ENCODE measurements at regions not wholly inside any gene's neighbourhood (a gene's known extent, or its start where the extent isn't known, plus 50 kb on each side); places are given as distances from the start of the nearest gene placed in this dataset.
"Not testable (repeated sequence)": the region's sequence is repeated elsewhere in the genome, so short reads cannot be mapped to it uniquely, and the experiment has no call there.

DNA sequence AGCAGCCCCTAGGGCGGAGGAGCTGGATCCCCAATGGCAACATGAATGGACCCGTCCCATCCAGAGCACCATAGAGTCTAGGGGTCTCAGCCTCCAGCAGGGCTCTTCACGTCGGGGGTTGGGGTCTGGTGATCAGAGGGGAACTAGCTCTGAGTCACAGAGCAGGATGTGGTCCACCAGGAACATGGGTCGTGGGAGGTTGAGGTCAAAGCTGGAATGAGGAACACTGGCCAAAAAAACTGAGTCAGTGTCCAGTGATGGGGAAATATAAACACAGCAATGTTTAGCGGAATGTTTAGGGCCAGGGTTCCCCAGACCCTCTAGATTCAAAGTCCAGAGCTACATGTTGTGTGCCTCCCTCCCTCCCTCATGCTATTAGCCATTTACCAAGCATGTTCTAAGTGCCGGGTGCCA is 79.1 kb upstream of the C16orf82 start:
- Histone ChIP-seq H2AFZ (ENCODE audit: control insufficient read depth, low read length) (no peak overlapping the region), H3K9ac (ENCODE audit: control insufficient read depth, extremely low read depth, insufficient read depth, low read length) (no peak overlapping the region), H3K4me2 (ENCODE audit: control insufficient read depth, extremely low read depth, insufficient read depth, low read depth, low read length) (no peak overlapping the region), H4K20me1 (ENCODE audit: control insufficient read depth, extremely low read depth, insufficient read depth, low read length) (no peaks in the 10 kb centered on the region), H3K79me2 (ENCODE audit: control insufficient read depth, insufficient read depth, low read length) (no peaks in the 10 kb centered on the region), H3K9me3 (ENCODE audit: control insufficient read depth, low read depth, low read length) (peaks cover 2% of the 10 kb centered on the region), H3K9me1 (ENCODE audit: control insufficient read depth, extremely low read depth, insufficient read depth, low read length) (no peaks in the 10 kb centered on the region), H3K4me1 (ENCODE audit: control insufficient read depth, extremely low read depth, insufficient read depth, low read length) (no peaks in the 10 kb centered on the region), H3K36me3 (ENCODE audit: control insufficient read depth in 2 of 2, extremely low read depth in 1 of 2, insufficient read depth in 2 of 2, low read length in 2 of 2) (no peaks in the 10 kb centered on the region), H3K27me3 (ENCODE audit: control insufficient read depth, extremely low read depth, insufficient read depth, low read length) (no peaks in the 10 kb centered on the region), H3K4me3 (ENCODE audit: control insufficient read depth in 2 of 3, extremely low read depth in 1 of 3, insufficient read depth in 2 of 3, low read depth in 1 of 3, low read length in 3 of 3) (no peak overlapping the region), H3K27ac (ENCODE audit: control insufficient read depth, insufficient read depth, low read length) (no peak overlapping the region)
- FAIRE-seq (no peak), DNase-seq (ENCODE audit: low read depth, low spot score) (no peak)
- dilution Hi-C loops (cut with MboI; ENCODE audit: extremely low pct_ligation_motif_present, low sequenced_read_pairs): no loop called here
- no peak for TF ChIP-seq EZH2 (IDR thresholded peaks at IDR 0.05; ENCODE audit: low read length)
- TF ChIP-seq, protein P1, sequence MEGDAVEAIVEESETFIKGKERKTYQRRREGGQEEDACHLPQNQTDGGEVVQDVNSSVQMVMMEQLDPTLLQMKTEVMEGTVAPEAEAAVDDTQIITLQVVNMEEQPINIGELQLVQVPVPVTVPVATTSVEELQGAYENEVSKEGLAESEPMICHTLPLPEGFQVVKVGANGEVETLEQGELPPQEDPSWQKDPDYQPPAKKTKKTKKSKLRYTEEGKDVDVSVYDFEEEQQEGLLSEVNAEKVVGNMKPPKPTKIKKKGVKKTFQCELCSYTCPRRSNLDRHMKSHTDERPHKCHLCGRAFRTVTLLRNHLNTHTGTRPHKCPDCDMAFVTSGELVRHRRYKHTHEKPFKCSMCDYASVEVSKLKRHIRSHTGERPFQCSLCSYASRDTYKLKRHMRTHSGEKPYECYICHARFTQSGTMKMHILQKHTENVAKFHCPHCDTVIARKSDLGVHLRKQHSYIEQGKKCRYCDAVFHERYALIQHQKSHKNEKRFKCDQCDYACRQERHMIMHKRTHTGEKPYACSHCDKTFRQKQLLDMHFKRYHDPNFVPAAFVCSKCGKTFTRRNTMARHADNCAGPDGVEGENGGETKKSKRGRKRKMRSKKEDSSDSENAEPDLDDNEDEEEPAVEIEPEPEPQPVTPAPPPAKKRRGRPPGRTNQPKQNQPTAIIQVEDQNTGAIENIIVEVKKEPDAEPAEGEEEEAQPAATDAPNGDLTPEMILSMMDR (optimal IDR thresholded peaks at IDR 0.05 in 1 of 3, IDR thresholded peaks at IDR 0.05 in 1 of 3, conservative IDR thresholded peaks at IDR 0.05 in 1 of 3; ENCODE audit: extremely low read depth in 1 of 3, insufficient read depth in 2 of 3, low read length in 3 of 3): no peak

DNA sequence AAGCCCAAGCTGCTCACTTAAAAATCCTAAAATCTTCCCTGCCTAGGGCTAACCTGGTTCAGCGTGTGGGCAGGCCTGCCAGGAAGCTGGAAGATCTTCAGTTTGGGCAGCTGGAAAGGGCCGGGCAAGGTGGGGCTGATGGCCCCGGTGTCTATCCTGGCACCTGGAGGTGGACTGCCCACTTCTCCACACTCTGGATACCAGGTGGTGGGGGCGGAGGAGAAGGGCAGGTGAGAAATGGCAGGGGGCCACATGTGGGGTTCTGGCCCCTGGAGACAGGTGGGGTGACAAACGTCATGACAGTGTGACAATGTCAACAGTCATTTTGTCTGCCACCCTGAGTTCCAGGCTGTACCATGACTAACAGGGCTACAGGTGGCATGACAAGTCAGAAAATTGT is 78.5 kb upstream of the C16orf82 start:
- dilution Hi-C loops (cut with MboI; ENCODE audit: extremely low pct_ligation_motif_present, low sequenced_read_pairs): no loop called here
- no peaks in the 10 kb centered on the region for H3K27me3 ChIP-seq (ENCODE audit: control insufficient read depth, extremely low read depth, insufficient read depth, low read length)
- H3K4me3 ChIP-seq (ENCODE audit: control insufficient read depth in 2 of 3, extremely low read depth in 1 of 3, insufficient read depth in 2 of 3, low read depth in 1 of 3, low read length in 3 of 3): no peak overlapping the region
- peaks cover 2% of the 10 kb centered on the region for H3K9me3 ChIP-seq (ENCODE audit: control insufficient read depth, low read depth, low read length)
- H3K4me1 ChIP-seq (ENCODE audit: control insufficient read depth, extremely low read depth, insufficient read depth, low read length): no peaks in the 10 kb centered on the region
- no peak for TF ChIP-seq EZH2 (IDR thresholded peaks at IDR 0.05; ENCODE audit: low read length)
- TF ChIP-seq, protein P1 (optimal IDR thresholded peaks at IDR 0.05 in 1 of 3, IDR thresholded peaks at IDR 0.05 in 1 of 3, conservative IDR thresholded peaks at IDR 0.05 in 1 of 3; ENCODE audit: extremely low read depth in 1 of 3, insufficient read depth in 2 of 3, low read length in 3 of 3): no peak
- H3K36me3 ChIP-seq (ENCODE audit: control insufficient read depth in 2 of 2, extremely low read depth in 1 of 2, insufficient read depth in 2 of 2, low read length in 2 of 2): no peaks in the 10 kb centered on the region
- H3K79me2 ChIP-seq (ENCODE audit: control insufficient read depth, insufficient read depth, low read length): no peaks in the 10 kb centered on the region
- H2AFZ ChIP-seq (ENCODE audit: control insufficient read depth, low read length): no peak overlapping the region
- no peaks in the 10 kb centered on the region for H3K9me1 ChIP-seq (ENCODE audit: control insufficient read depth, extremely low read depth, insufficient read depth, low read length)
- H4K20me1 ChIP-seq (ENCODE audit: control insufficient read depth, extremely low read depth, insufficient read depth, low read length): no peaks in the 10 kb centered on the region
- no peak overlapping the region for H3K4me2 ChIP-seq (ENCODE audit: control insufficient read depth, extremely low read depth, insufficient read depth, low read depth, low read length)
- DNase-seq (ENCODE audit: low read depth, low spot score): no peak
- H3K9ac ChIP-seq (ENCODE audit: control insufficient read depth, extremely low read depth, insufficient read depth, low read length): no peak overlapping the region
- no peak overlapping the region for H3K27ac ChIP-seq (ENCODE audit: control insufficient read depth, insufficient read depth, low read length)
- FAIRE-seq: no peak

DNA sequence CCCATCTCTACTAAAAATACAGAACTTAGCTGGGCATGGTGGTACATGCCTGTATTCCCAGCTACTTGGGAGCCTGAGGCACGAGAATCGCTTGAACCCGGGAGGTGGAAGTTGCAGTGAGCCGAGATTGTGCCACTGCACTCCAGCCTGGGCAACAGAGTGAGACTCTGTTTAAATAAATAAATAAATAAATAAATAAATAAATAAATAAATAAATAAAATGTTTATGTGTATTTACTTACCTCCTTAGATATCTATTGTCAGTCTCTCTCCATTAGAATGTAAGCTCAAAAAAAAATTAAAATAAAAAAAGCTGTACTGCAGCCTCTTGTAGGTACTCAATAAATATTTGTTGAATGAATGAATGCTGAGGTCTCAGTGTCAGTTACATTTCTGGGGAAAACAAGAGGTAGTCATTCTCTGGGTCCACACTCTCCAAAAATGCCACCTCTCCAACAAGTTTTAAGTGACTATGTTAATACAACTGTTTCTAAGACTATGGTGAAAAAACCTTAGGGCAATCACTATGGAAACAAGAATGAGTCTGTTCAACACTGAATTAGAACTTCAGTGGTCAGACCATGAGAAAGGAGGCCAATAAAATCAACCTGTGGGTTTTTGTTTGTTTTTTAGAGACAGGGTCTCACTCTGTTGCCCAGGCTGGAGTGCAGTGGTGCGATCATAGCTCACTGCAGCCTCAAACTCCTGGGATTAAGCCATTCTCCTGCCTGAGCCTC is 76.2 kb upstream of the C16orf82 start:
- H3K27ac ChIP-seq (ENCODE audit: control insufficient read depth, insufficient read depth, low read length); H3K27me3 ChIP-seq (ENCODE audit: control insufficient read depth, extremely low read depth, insufficient read depth, low read length); FAIRE-seq; H3K4me1 ChIP-seq (ENCODE audit: control insufficient read depth, extremely low read depth, insufficient read depth, low read length); H3K9me3 ChIP-seq (ENCODE audit: control insufficient read depth, low read depth, low read length); H3K4me2 ChIP-seq (ENCODE audit: control insufficient read depth, extremely low read depth, insufficient read depth, low read depth, low read length); H4K20me1 ChIP-seq (ENCODE audit: control insufficient read depth, extremely low read depth, insufficient read depth, low read length); H3K79me2 ChIP-seq (ENCODE audit: control insufficient read depth, insufficient read depth, low read length); H2AFZ ChIP-seq (ENCODE audit: control insufficient read depth, low read length); H3K4me3 ChIP-seq (ENCODE audit: control insufficient read depth in 2 of 3, extremely low read depth in 1 of 3, insufficient read depth in 2 of 3, low read depth in 1 of 3, low read length in 3 of 3); H3K36me3 ChIP-seq (ENCODE audit: control insufficient read depth in 2 of 2, extremely low read depth in 1 of 2, insufficient read depth in 2 of 2, low read length in 2 of 2); H3K9ac ChIP-seq (ENCODE audit: control insufficient read depth, extremely low read depth, insufficient read depth, low read length); DNase-seq (ENCODE audit: low read depth, low spot score); dilution Hi-C loops (cut with MboI; ENCODE audit: extremely low pct_ligation_motif_present, low sequenced_read_pairs); H3K9me1 ChIP-seq (ENCODE audit: control insufficient read depth, extremely low read depth, insufficient read depth, low read length): not testable (repeated sequence)
